ENCODE measurements at regions not wholly inside any gene's neighbourhood (a gene's known extent, or its start where the extent isn't known, plus 50 kb on each side); places are given as distances from the start of the nearest gene placed in this dataset.

DNA sequence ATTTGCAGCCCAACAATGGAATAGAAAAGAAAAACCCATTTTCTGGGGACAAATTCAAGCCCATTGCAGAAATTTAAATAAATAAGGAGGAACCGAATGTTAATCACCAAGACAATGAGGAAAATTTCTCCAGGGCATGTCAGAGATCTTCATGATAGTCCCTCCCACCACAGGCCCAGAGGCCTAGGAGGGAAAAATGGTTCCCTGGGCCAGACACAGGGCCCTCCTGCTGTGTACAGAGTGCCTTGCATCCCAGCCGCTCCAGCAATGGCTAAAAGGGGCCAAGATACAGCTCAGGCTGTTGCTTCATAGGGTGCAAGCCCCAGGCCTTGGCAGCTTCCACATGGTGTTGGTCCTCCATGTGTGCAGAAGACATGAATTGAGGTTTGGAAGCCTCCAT is 73.4 kb upstream of the FOXE1 start:
- Mint-ChIP-seq H3K27ac (ENCODE audit: unreplicated experiment) (no peak overlapping the region), H3K4me1 (ENCODE audit: low read depth, unreplicated experiment) (no peaks in the 10 kb centered on the region), H3K27me3 (ENCODE audit: unreplicated experiment) (peaks cover 2% of the 10 kb centered on the region), H3K4me3 (ENCODE audit: unreplicated experiment) (no peak overlapping the region), H3K9me3 (ENCODE audit: unreplicated experiment) (peaks cover 3% of the 10 kb centered on the region), H3K36me3 (ENCODE audit: unreplicated experiment) (peaks cover 6% of the 10 kb centered on the region)
- TF ChIP-seq, protein P1, sequence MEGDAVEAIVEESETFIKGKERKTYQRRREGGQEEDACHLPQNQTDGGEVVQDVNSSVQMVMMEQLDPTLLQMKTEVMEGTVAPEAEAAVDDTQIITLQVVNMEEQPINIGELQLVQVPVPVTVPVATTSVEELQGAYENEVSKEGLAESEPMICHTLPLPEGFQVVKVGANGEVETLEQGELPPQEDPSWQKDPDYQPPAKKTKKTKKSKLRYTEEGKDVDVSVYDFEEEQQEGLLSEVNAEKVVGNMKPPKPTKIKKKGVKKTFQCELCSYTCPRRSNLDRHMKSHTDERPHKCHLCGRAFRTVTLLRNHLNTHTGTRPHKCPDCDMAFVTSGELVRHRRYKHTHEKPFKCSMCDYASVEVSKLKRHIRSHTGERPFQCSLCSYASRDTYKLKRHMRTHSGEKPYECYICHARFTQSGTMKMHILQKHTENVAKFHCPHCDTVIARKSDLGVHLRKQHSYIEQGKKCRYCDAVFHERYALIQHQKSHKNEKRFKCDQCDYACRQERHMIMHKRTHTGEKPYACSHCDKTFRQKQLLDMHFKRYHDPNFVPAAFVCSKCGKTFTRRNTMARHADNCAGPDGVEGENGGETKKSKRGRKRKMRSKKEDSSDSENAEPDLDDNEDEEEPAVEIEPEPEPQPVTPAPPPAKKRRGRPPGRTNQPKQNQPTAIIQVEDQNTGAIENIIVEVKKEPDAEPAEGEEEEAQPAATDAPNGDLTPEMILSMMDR (IDR thresholded peaks at IDR 0.05; ENCODE audit: partially characterized antibody, unreplicated experiment), result no peak
- no peak for DNase-seq

GRCh38 chr9:97781902-97782301 is 71.1 kb upstream of the FOXE1 start:
- no peak for DNase-seq
- Mint-ChIP-seq H3K27me3 (ENCODE audit: unreplicated experiment) (no peaks in the 10 kb centered on the region), H3K27ac (ENCODE audit: unreplicated experiment) (no peak overlapping the region), H3K36me3 (ENCODE audit: unreplicated experiment) (peaks cover 6% of the 10 kb centered on the region), H3K4me3 (ENCODE audit: unreplicated experiment) (no peak overlapping the region), H3K4me1 (ENCODE audit: low read depth, unreplicated experiment) (no peaks in the 10 kb centered on the region), H3K9me3 (ENCODE audit: unreplicated experiment) (peaks cover 3% of the 10 kb centered on the region)
- TF ChIP-seq, protein P1 (IDR thresholded peaks at IDR 0.05; ENCODE audit: partially characterized antibody, unreplicated experiment), result no peak

DNA sequence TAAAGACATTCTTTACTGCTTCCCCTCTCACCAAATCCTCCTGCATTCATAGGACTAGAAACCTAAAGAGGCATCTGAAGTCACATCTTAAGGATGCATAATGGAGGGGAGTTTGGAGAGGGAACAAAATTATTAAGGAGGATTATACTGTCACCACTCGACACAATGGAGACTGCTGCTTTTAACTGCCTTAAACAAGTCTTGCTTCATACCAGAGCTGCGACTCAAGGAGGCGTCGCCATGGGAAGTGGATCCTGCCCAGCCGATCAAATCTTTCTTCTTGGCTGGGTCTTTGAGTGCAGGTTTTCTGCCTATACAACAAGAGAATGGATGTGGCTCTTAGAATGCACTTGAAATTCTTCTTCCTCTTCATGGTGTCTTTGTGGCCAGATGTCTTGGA is 66.7 kb upstream of the FOXE1 start:
- DNase-seq, result no peak
- TF ChIP-seq, protein P1 (IDR thresholded peaks at IDR 0.05; ENCODE audit: partially characterized antibody, unreplicated experiment), result no peak
- Mint-ChIP-seq H3K27ac (ENCODE audit: unreplicated experiment) (no peak overlapping the region), H3K4me3 (ENCODE audit: unreplicated experiment) (no peak overlapping the region), H3K27me3 (ENCODE audit: unreplicated experiment) (no peaks in the 10 kb centered on the region), H3K36me3 (ENCODE audit: unreplicated experiment) (peaks cover 4% of the 10 kb centered on the region), H3K9me3 (ENCODE audit: unreplicated experiment) (peaks cover 1% of the 10 kb centered on the region), H3K4me1 (ENCODE audit: low read depth, unreplicated experiment) (no peaks in the 10 kb centered on the region)

DNA sequence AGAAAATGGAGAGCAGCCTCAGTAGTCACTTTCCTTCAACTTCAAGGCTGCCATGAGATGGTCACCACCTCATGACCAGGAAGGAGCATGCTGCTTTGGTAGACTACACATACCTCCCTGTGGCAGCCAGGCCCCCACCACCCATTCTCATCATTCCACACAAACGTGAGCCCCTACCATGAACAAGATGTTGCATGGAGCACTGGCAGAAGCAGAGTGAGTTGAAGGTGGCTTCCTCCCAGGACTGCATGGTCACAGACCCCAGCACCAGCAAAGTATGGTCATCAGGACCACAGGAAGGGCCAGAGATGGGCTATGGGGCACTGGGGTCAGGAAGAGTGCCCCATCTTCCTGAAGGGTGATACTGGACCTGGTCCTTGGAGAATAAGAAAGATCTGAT is 65.5 kb upstream of the FOXE1 start:
- no peak overlapping the region for H3K27ac Mint-ChIP-seq (ENCODE audit: unreplicated experiment)
- DNase-seq, result no peak
- H3K4me1 Mint-ChIP-seq (ENCODE audit: low read depth, unreplicated experiment), result no peaks in the 10 kb centered on the region
- peaks cover 4% of the 10 kb centered on the region for H3K36me3 Mint-ChIP-seq (ENCODE audit: unreplicated experiment)
- no peak overlapping the region for H3K4me3 Mint-ChIP-seq (ENCODE audit: unreplicated experiment)
- TF ChIP-seq, protein P1 (IDR thresholded peaks at IDR 0.05; ENCODE audit: partially characterized antibody, unreplicated experiment), result no peak
- peaks cover 1% of the 10 kb centered on the region for H3K9me3 Mint-ChIP-seq (ENCODE audit: unreplicated experiment)
- no peaks in the 10 kb centered on the region for H3K27me3 Mint-ChIP-seq (ENCODE audit: unreplicated experiment)

DNA sequence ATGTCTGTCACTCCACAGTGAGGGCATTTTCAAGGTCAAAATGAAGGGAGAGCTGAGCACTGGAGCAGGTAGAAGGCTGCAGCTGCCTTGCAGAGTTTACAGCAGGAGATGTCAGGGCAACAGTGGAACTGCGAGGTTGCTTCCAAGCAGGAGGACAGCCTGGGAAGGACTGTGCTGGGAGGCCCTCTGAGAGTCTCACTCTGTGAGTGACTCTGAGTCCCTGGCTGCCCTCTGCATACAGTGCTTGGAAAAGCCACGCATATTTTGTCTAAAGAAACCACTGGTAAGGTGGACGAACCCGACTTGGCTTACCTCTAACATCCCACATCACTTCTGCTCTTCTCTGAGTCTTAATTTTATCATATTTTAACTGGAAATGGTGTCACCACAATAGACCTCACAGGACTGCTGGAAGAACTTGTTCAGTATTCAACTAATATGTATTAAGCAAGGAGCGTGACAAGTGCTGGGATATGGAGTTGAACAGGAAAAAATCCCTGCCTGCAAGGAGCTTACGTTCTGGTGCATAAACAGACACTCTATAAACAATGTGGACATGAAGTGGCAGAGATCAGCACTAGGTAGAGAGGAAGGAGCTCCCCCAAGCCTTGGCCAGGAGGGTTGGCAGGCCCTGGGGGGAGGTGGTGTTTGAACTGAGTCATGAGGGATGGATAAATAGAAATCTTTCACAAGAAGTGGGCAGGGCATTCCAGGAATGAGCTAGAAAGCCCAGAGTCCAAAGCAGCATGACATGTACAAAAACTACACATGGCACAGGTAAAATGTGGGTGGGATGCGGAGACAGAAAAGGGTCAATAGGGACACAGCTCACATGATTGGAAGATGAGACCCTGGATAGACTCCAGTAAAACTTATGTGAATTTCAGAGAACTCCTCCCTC is 64.0 kb upstream of the FOXE1 start:
- Mint-ChIP-seq H3K27me3 (ENCODE audit: unreplicated experiment) (no peaks in the 10 kb centered on the region), H3K4me3 (ENCODE audit: unreplicated experiment) (no peak overlapping the region), H3K4me1 (ENCODE audit: low read depth, unreplicated experiment) (no peaks in the 10 kb centered on the region), H3K36me3 (ENCODE audit: unreplicated experiment) (peaks cover 4% of the 10 kb centered on the region), H3K9me3 (ENCODE audit: unreplicated experiment) (peaks cover 1% of the 10 kb centered on the region), H3K27ac (ENCODE audit: unreplicated experiment) (no peak overlapping the region)
- TF ChIP-seq, protein P1 (IDR thresholded peaks at IDR 0.05; ENCODE audit: partially characterized antibody, unreplicated experiment), result no peak
- DNase-seq, result no peak
